CD4-positive, alpha-beta memory T cell (primary cell): ENCODE measurements at regions not wholly inside any gene's neighbourhood (a gene's known extent, or its start where the extent isn't known, plus 50 kb on each side); places are given as distances from the start of the nearest gene placed in this dataset.
"Not testable (repeated sequence)": the region's sequence is repeated elsewhere in the genome, so short reads cannot be mapped to it uniquely, and the experiment has no call there.

Experiments
- CTCF ChIA-PET: fragments of 350-600 bp; sonication (Branson Sonifier 250); formaldehyde crosslinking; loops from one replicate; lab custom pipeline; 2021; ENCODE audit warnings: inconsistent platforms; ENCODE audit not compliant: partially characterized antibody; lab: Charles Lee
- POLR2A ChIA-PET: fragments of 350-600 bp; sonication (Branson Sonifier 250); formaldehyde crosslinking; loops from one replicate; lab custom pipeline; 2021; ENCODE audit not compliant: partially characterized antibody; lab: Charles Lee
- DNase-seq, 5 donors: peaks; one replicate each; pipeline versions ENCODE4 v3.0.0 to v3.0.0-alpha.2; 2020 to 2022; ENCODE audit warnings: mixed read lengths in 1 of 5
- H3K27ac ChIP-seq: one replicate; pipeline ENCODE4 v1.7.0; 2013; ENCODE audit warnings: low read depth, low read length
- H3K27me3 ChIP-seq: 2 replicates; pipeline ENCODE4 v1.7.0; 2013; ENCODE audit warnings: mild to moderate bottlenecking, low read length, moderate library complexity; ENCODE audit not compliant: insufficient read depth
- H3K36me3 ChIP-seq: 2 replicates; pipeline ENCODE4 v1.7.0; 2013; ENCODE audit warnings: mild to moderate bottlenecking, low read length, moderate library complexity; ENCODE audit not compliant: insufficient read depth
- H3K4me1 ChIP-seq: 2 replicates; pipeline ENCODE4 v1.7.0; 2013; ENCODE audit warnings: mild to moderate bottlenecking, low read length, moderate library complexity; ENCODE audit not compliant: insufficient read depth
- H3K4me3 ChIP-seq, 2 donors: one replicate each; pipeline ENCODE4 v1.7.0; 2013; ENCODE audit warnings: low read length in 2 of 2, mild to moderate bottlenecking in 1 of 2
- H3K9me3 ChIP-seq, 2 donors: one replicate each; pipeline ENCODE4 v1.7.0; 2013; ENCODE audit warnings: low read length in 2 of 2, control low read depth in 1 of 2; ENCODE audit not compliant: control insufficient read depth in 1 of 2
- H3K27ac Mint-ChIP-seq, 7 donors: one replicate each; pipeline ENCODE4 v1.8.0; 2020 to 2021; ENCODE audit warnings: mixed read lengths in 7 of 7, mild to moderate bottlenecking in 6 of 7, inconsistent platforms in 3 of 7, moderate library complexity in 3 of 7
- H3K27me3 Mint-ChIP-seq, 2 donors: one replicate each; pipeline ENCODE4 v1.8.0; 2020 to 2021; ENCODE audit warnings: mixed read lengths in 2 of 2
- H3K36me3 Mint-ChIP-seq, 2 donors: one replicate each; pipeline ENCODE4 v1.8.0; 2020 to 2021; ENCODE audit warnings: mixed read lengths in 2 of 2, inconsistent platforms in 1 of 2, mild to moderate bottlenecking in 1 of 2
- H3K4me1 Mint-ChIP-seq, 4 donors: one replicate each; pipeline ENCODE4 v1.8.0; 2020 to 2021; ENCODE audit warnings: mixed read lengths in 4 of 4, mild to moderate bottlenecking in 1 of 4
- H3K4me3 Mint-ChIP-seq, 8 donors: one replicate each; pipeline ENCODE4 v1.8.0; 2020 to 2021; ENCODE audit warnings: mixed read lengths in 8 of 8, mild to moderate bottlenecking in 7 of 8, moderate library complexity in 6 of 8, inconsistent platforms in 3 of 8
- H3K9me3 Mint-ChIP-seq, 8 donors: one replicate each; pipeline ENCODE4 v1.8.0; 2020 to 2021; ENCODE audit warnings: mixed read lengths in 8 of 8, mild to moderate bottlenecking in 5 of 8, inconsistent platforms in 3 of 8, moderate library complexity in 1 of 8
- intact Hi-C: fragments of 100-400 bp; cut with micrococcal nuclease; formaldehyde crosslinking; loops from one replicate; pipeline ENCODE4 v1.15.1; 2023

GRCh38 chr10:90011281-90011680 is 309.9 kb downstream of the KIF20B start:
- H3K27ac Mint-ChIP-seq, H3K9me3 Mint-ChIP-seq, H3K4me1 Mint-ChIP-seq, H3K27ac ChIP-seq, H3K27me3 ChIP-seq, H3K4me3 ChIP-seq, H3K36me3 ChIP-seq, H3K36me3 Mint-ChIP-seq, H3K4me3 Mint-ChIP-seq, H3K9me3 ChIP-seq, H3K4me1 ChIP-seq, H3K27me3 Mint-ChIP-seq, POLR2A ChIA-PET, CTCF ChIA-PET, DNase-seq, intact Hi-C loops: not testable (repeated sequence)

- peaks cover 0 to 4% of the 10 kb centered on the region in 2 donors for H3K27me3 Mint-ChIP-seq
- DNase-seq = no peak
- ChIA-PET POLR2A (no interaction called here), CTCF (no interaction called here)
- Histone ChIP-seq H3K9me3 (no peaks in the 10 kb centered on the region), H3K4me3 (no peak overlapping the region), H3K36me3 (no peaks in the 10 kb centered on the region), H3K4me1 (no peaks in the 10 kb centered on the region), H3K27me3 (no peaks in the 10 kb centered on the region), H3K27ac (no peak overlapping the region)
- H3K4me1 Mint-ChIP-seq = no peaks in the 10 kb centered on the region
- no peak overlapping the region for H3K4me3 Mint-ChIP-seq
- intact Hi-C loops = no loop called here
- H3K27ac Mint-ChIP-seq = no peak overlapping the region
- no peaks in the 10 kb centered on the region for H3K9me3 Mint-ChIP-seq
- no peaks in the 10 kb centered on the region for H3K36me3 Mint-ChIP-seq
Observed at GRCh38 chr10:90018819-90019218, 317.4 kb downstream of the KIF20B start.

DNA sequence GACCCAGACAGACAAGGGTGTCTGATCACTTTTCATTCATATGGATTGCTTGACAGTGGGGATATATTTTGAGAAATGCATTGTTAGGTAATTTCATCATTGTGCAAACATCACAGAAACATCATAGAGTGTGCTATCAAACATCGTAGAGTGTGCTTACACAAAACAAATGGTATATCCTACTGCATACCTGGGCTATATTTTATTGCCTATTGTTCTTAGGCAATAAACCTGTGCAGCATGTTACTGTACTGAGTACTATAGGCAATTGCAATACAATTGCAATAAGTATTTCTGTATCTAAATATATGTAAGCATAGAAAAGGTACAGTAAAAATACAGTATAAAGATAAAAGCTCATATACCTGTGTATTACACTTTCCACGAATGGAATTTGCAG is 319.1 kb downstream of the KIF20B start:
- no peak overlapping the region for H3K27ac Mint-ChIP-seq
- ChIA-PET POLR2A (no interaction called here), CTCF (no interaction called here)
- Histone ChIP-seq H3K4me1 (no peaks in the 10 kb centered on the region), H3K27me3 (no peaks in the 10 kb centered on the region), H3K9me3 (no peaks in the 10 kb centered on the region), H3K4me3 (no peak overlapping the region), H3K36me3 (no peaks in the 10 kb centered on the region), H3K27ac (no peak overlapping the region)
- H3K4me3 Mint-ChIP-seq = no peak overlapping the region
- intact Hi-C loops = no loop called here
- no peaks in the 10 kb centered on the region for H3K36me3 Mint-ChIP-seq
- peaks cover 0 to 6% of the 10 kb centered on the region in 2 donors for H3K27me3 Mint-ChIP-seq
- no peak for DNase-seq
- H3K9me3 Mint-ChIP-seq = peaks cover 0 to under 1% (median 0%) of the 10 kb centered on the region in 8 donors
- H3K4me1 Mint-ChIP-seq = no peaks in the 10 kb centered on the region

DNA sequence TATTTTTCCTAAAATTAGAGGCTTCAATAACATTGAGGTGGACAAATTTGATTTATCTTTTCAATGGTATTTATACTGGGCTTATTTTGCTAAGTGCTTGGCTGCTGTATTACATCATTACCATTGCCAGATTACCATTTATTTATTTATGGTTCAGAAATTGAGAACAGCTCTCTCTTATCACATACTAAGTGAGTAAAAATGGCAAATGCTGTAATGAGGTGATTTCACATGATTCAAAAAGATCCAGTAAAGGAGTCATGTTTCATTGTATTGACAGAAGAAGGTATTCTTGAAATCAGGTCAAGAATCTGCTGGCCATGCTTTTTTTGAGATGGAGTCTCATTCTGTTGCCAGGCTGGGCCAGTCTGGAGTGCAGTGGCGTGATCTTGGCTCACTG is 322.6 kb downstream of the KIF20B start:
- no peak overlapping the region for H3K4me3 ChIP-seq
- Mint-ChIP-seq H3K9me3 (peaks cover 0 to 1% (median 0%) of the 10 kb centered on the region in 8 donors), H3K4me1 (no peaks in the 10 kb centered on the region), H3K27ac (no peak overlapping the region), H3K4me3 (no peak overlapping the region), H3K27me3 (peaks cover 0 to 7% of the 10 kb centered on the region in 2 donors), H3K36me3 (no peaks in the 10 kb centered on the region)
- DNase-seq = no peak
- intact Hi-C loops = no loop called here
- H3K4me1 ChIP-seq = no peaks in the 10 kb centered on the region
- ChIA-PET POLR2A (no interaction called here), CTCF (no interaction called here)
- no peaks in the 10 kb centered on the region for H3K9me3 ChIP-seq
- H3K27me3 ChIP-seq = no peaks in the 10 kb centered on the region
- no peak overlapping the region for H3K27ac ChIP-seq
- H3K36me3 ChIP-seq = no peaks in the 10 kb centered on the region

GRCh38 chr10:90028312-90028711 is 326.9 kb downstream of the KIF20B start:
- POLR2A ChIA-PET = no interaction called here
- Mint-ChIP-seq H3K4me1 (no peaks in the 10 kb centered on the region), H3K36me3 (no peaks in the 10 kb centered on the region), H3K4me3 (no peak overlapping the region), H3K27me3 (peaks cover 0 to 5% of the 10 kb centered on the region in 2 donors), H3K27ac (no peak overlapping the region), H3K9me3 (peaks cover 0 to 8% (median 0%) of the 10 kb centered on the region in 8 donors)
- H3K36me3 ChIP-seq = no peaks in the 10 kb centered on the region
- H3K4me3 ChIP-seq = no peak overlapping the region
- DNase-seq = no peak
- no peaks in the 10 kb centered on the region for H3K9me3 ChIP-seq
- no peak overlapping the region for H3K27ac ChIP-seq
- CTCF ChIA-PET = interaction anchor here (1.0 kb wide), 1 partner anchor 10 kb away, joined by 3 read pairs; no protein-coding TSS in a partner anchor
- intact Hi-C loops = no loop called here
- H3K27me3 ChIP-seq = no peaks in the 10 kb centered on the region
- no peaks in the 10 kb centered on the region for H3K4me1 ChIP-seq

- no peaks in the 10 kb centered on the region for H3K4me1 Mint-ChIP-seq
- no peaks in the 10 kb centered on the region for H3K9me3 ChIP-seq
- ChIA-PET CTCF (no interaction called here), POLR2A (no interaction called here)
- no peak overlapping the region for H3K27ac ChIP-seq
- intact Hi-C loops = no loop called here
- H3K4me1 ChIP-seq = no peaks in the 10 kb centered on the region
- H3K27me3 ChIP-seq = no peaks in the 10 kb centered on the region
- no peaks in the 10 kb centered on the region for H3K36me3 ChIP-seq
- H3K36me3 Mint-ChIP-seq = no peaks in the 10 kb centered on the region
- H3K9me3 Mint-ChIP-seq = peaks cover 0 to 12% (median 0%) of the 10 kb centered on the region in 8 donors
- no peak for DNase-seq
- H3K27ac Mint-ChIP-seq = no peak overlapping the region
- no peak overlapping the region for H3K4me3 ChIP-seq
- H3K27me3 Mint-ChIP-seq = no peaks in the 10 kb centered on the region
- no peak overlapping the region for H3K4me3 Mint-ChIP-seq
Observed at GRCh38 chr10:90031776-90032175, 330.4 kb downstream of the KIF20B start.

DNA sequence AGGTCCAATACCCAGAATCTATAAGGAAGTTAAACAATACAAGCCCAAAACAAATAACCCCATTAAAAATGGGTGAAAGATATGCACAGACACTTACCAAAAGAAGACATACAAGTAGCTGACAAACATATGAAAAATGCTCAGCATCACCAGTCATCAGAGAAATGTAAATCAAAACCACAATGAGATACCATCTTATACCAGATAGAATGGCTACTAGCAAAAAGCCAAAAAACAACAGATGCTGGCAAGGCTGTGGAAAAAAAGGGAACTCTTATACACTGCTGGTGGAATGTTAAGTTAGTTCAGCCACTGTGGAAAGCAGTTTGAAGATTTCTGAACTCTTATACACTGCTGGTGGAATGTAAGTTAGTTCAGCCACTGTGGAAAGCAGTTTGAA is 331.1 kb downstream of the KIF20B start:
- intact Hi-C loops = no loop called here
- no peak overlapping the region for H3K27ac Mint-ChIP-seq
- H3K9me3 Mint-ChIP-seq = peaks cover 0 to 12% (median 0%) of the 10 kb centered on the region in 8 donors
- CTCF ChIA-PET = no interaction called here
- no peak overlapping the region for H3K4me3 Mint-ChIP-seq
- no peak overlapping the region for H3K27ac ChIP-seq
- H3K4me3 ChIP-seq = no peak overlapping the region
- H3K27me3 ChIP-seq = no peaks in the 10 kb centered on the region
- H3K9me3 ChIP-seq = no peaks in the 10 kb centered on the region
- H3K27me3 Mint-ChIP-seq = no peaks in the 10 kb centered on the region
- no peaks in the 10 kb centered on the region for H3K36me3 Mint-ChIP-seq
- POLR2A ChIA-PET = no interaction called here
- no peak for DNase-seq
- H3K4me1 Mint-ChIP-seq = no peaks in the 10 kb centered on the region
- H3K36me3 ChIP-seq = no peaks in the 10 kb centered on the region
- no peaks in the 10 kb centered on the region for H3K4me1 ChIP-seq

- POLR2A ChIA-PET, H3K9me3 ChIP-seq: not testable (repeated sequence)
Observed at GRCh38 chr10:90034862-90035261, 333.5 kb downstream of the KIF20B start.

More at GRCh38 chr10:90034862-90035261, 333.5 kb downstream of the KIF20B start:
- H3K27ac ChIP-seq, H3K4me1 ChIP-seq, H3K4me3 ChIP-seq, H3K36me3 Mint-ChIP-seq, CTCF ChIA-PET, H3K27me3 Mint-ChIP-seq, H3K27me3 ChIP-seq, intact Hi-C loops, H3K4me1 Mint-ChIP-seq, H3K9me3 Mint-ChIP-seq, H3K4me3 Mint-ChIP-seq, H3K27ac Mint-ChIP-seq, DNase-seq, H3K36me3 ChIP-seq: not testable (repeated sequence)
